Lower leg skin (tissue), 3 donors: ENCODE measurements at regions not wholly inside any gene's neighbourhood (a gene's known extent, or its start where the extent isn't known, plus 50 kb on each side); places are given as distances from the start of the nearest gene placed in this dataset.

ENCODE experiments used
- CTCF ChIP-seq, 3 donors: fragments of 450-650 bp; IDR thresholded peaks; one replicate each; pipeline ENCODE4 v1.5.1; 2016; ENCODE audit warnings: antibody characterized with exemption in 3 of 3, mild to moderate bottlenecking in 3 of 3, moderate library complexity in 2 of 3
- POLR2A ChIP-seq, 2 donors: fragments of 450-650 bp; IDR thresholded peaks; one replicate each; pipeline ENCODE4 v1.6.1; 2016 to 2017; ENCODE audit warnings: antibody characterized with exemption in 2 of 2, mild to moderate bottlenecking in 1 of 2, moderate library complexity in 1 of 2

- TF ChIP-seq CTCF (IDR thresholded peaks at IDR 0.05) (no peak), POLR2A (IDR thresholded peaks at IDR 0.05) (no peak)
Measured at GRCh38 chr6:113017353-113017752, 670.2 kb downstream of the RFPL4B start.
